GM12878 (cell line): ENCODE measurements at regions not wholly inside any gene's neighbourhood (a gene's known extent, or its start where the extent isn't known, plus 50 kb on each side); places are given as distances from the start of the nearest gene placed in this dataset.

Source experiments
- ATF2 ChIP-seq: IDR thresholded peaks from 2 replicates; pipeline ENCODE4 v1.6.1; 2012; ENCODE audit warnings: low read length, inconsistent platforms
- CTCF ChIP-seq, 3 experiments: IDR thresholded peaks in 2 of 3; conservative IDR thresholded peaks in 1 of 3; 2 replicates each; pipeline ENCODE4 v1.5.1; 2011; ENCODE audit warnings: low read depth in 3 of 3, low read length in 3 of 3, mild to moderate bottlenecking in 3 of 3, control low read depth in 2 of 3, moderate library complexity in 2 of 3, inconsistent platforms in 1 of 3, mixed read lengths in 1 of 3; ENCODE audit not compliant: control insufficient read depth in 2 of 3, insufficient read depth in 1 of 3; ENCODE audit errors: extremely low read depth in 1 of 3
- EZH2 ChIP-seq: IDR thresholded peaks from 2 replicates; pipeline ENCODE4 v1.6.1; 2012; ENCODE audit warnings: low read depth, mild to moderate bottlenecking, control low read depth, inconsistent platforms, low read length, borderline replicate concordance; ENCODE audit not compliant: control insufficient read depth
- FOXM1 ChIP-seq: IDR thresholded peaks from 2 replicates; pipeline ENCODE4 v1.6.1; 2012; ENCODE audit warnings: low read depth, mild to moderate bottlenecking, inconsistent platforms, low read length, moderate library complexity
- HDAC6 ChIP-seq: fragments of 200-600 bp; sonication (generic); IDR thresholded peaks from one replicate; pipeline ENCODE4 v1.8.0; 2017; ENCODE audit warnings: antibody characterized with exemption; ENCODE audit not compliant: unreplicated experiment
- SIN3A ChIP-seq: IDR thresholded peaks from 2 replicates; pipeline ENCODE4 v1.6.1; 2012; ENCODE audit warnings: low read depth, low read length, improper control_type of control experiment
- SP1 ChIP-seq: IDR thresholded peaks from one replicate; pipeline ENCODE4 v1.6.1; 2011; ENCODE audit warnings: low read depth, low read length
- SRF ChIP-seq, 2 experiments: IDR thresholded peaks; 2 replicates each; pipeline ENCODE4 v1.6.1; 2011; ENCODE audit warnings: low read depth in 2 of 2, low read length in 2 of 2, mild to moderate bottlenecking in 1 of 2, moderate library complexity in 1 of 2
- STAT1 ChIP-seq: fragments of 450-650 bp; conservative IDR thresholded peaks from 2 replicates; pipeline ENCODE4 v1.6.1; 2014; ENCODE audit warnings: antibody characterized with exemption, mild to moderate bottlenecking
- ZNF384 ChIP-seq: IDR thresholded peaks from 2 replicates; pipeline ENCODE4 v1.6.1; 2012; ENCODE audit warnings: low read depth, mild to moderate bottlenecking, low read length, improper control_type of control experiment, borderline replicate concordance
- ZNF622 ChIP-seq: fragments of 450-650 bp; IDR thresholded peaks from 2 replicates; pipeline ENCODE4 v1.6.1; 2017; ENCODE audit warnings: mild to moderate bottlenecking, inconsistent platforms
- TF ChIP-seq, protein P1 (sequence below): fragments of 450-650 bp; IDR thresholded peaks from 2 replicates; pipeline ENCODE4 v1.6.1; 2017; ENCODE audit warnings: mild to moderate bottlenecking

- TF ChIP-seq HDAC6 (no peak), SRF (IDR thresholded peaks at IDR 0.05; ENCODE audit: low read depth in 2 of 2, low read length in 2 of 2) (no peak), ZNF622 (no peak), ATF2 (no peak), CTCF (IDR thresholded peaks at IDR 0.05 in 2 of 3, conservative IDR thresholded peaks at IDR 0.05 in 1 of 3; ENCODE audit: control insufficient read depth in 2 of 3, extremely low read depth in 1 of 3, insufficient read depth in 1 of 3, low read depth in 3 of 3, low read length in 3 of 3) (no peak), ZNF384 (no peak), FOXM1 (no peak), SIN3A (no peak), EZH2 (no peak), SP1 (no peak), STAT1 (no peak)
- TF ChIP-seq, protein P1, sequence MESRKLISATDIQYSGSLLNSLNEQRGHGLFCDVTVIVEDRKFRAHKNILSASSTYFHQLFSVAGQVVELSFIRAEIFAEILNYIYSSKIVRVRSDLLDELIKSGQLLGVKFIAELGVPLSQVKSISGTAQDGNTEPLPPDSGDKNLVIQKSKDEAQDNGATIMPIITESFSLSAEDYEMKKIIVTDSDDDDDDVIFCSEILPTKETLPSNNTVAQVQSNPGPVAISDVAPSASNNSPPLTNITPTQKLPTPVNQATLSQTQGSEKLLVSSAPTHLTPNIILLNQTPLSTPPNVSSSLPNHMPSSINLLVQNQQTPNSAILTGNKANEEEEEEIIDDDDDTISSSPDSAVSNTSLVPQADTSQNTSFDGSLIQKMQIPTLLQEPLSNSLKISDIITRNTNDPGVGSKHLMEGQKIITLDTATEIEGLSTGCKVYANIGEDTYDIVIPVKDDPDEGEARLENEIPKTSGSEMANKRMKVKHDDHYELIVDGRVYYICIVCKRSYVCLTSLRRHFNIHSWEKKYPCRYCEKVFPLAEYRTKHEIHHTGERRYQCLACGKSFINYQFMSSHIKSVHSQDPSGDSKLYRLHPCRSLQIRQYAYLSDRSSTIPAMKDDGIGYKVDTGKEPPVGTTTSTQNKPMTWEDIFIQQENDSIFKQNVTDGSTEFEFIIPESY, result no peak
Observed at GRCh38 chr14:46036099-46036498, 615.5 kb downstream of the RPL10L start.
